BE2C (cell line): ENCODE measurements at regions not wholly inside any gene's neighbourhood (a gene's known extent, or its start where the extent isn't known, plus 50 kb on each side); places are given as distances from the start of the nearest gene placed in this dataset.
A peak's percentile ranks its signal among the peaks of the same experiment; 100 is the strongest.

Experiments used
- DNase-seq: peaks from one replicate; pipeline ENCODE4 v3.0.0-alpha.2; 2020
- H3K27me3 ChIP-seq: fragments of 250-450 bp; sonication (Bioruptor Pico); 2 replicates; pipeline ENCODE4 v1.5.1; 2020; ENCODE audit warnings: mild to moderate bottlenecking
- H3K36me3 ChIP-seq: fragments of 250-450 bp; sonication (Bioruptor Pico); 2 replicates; pipeline ENCODE4 v1.5.1; 2020; ENCODE audit warnings: mild to moderate bottlenecking
- H3K4me1 ChIP-seq: fragments of 250-450 bp; sonication (Bioruptor Pico); 2 replicates; pipeline ENCODE4 v1.5.1; 2020
- H3K4me3 ChIP-seq: 2 replicates; pipeline ENCODE4 v1.5.1; 2011; ENCODE audit warnings: low read depth, low read length
- H3K9me3 ChIP-seq: fragments of 250-450 bp; sonication (Bioruptor Pico); 2 replicates; pipeline ENCODE4 v1.5.1; 2020
- CTCF ChIP-seq: IDR thresholded peaks from 2 replicates; pipeline ENCODE4 v1.5.1; 2012; ENCODE audit warnings: mild to moderate bottlenecking, low read depth, low read length

GRCh38 chr1:200304171-200304570 is 105.7 kb downstream of the ZNF281 start:
- Histone ChIP-seq H3K4me3 (no peak overlapping the region), H3K27me3 (peaks cover 59% of the 10 kb centered on the region), H3K9me3 (no peaks in the 10 kb centered on the region), H3K36me3 (no peaks in the 10 kb centered on the region), H3K4me1 (no peaks in the 10 kb centered on the region)
- DNase-seq: no peak
- no peak for TF ChIP-seq CTCF

GRCh38 chr1:200302921-200303290 is 106.9 kb downstream of the ZNF281 start:
- Histone ChIP-seq H3K9me3 (no peaks in the 10 kb centered on the region), H3K4me1 (no peaks in the 10 kb centered on the region)
- TF ChIP-seq CTCF: no peak

GRCh38 chr1:200302192-200302920 is 107.5 kb downstream of the ZNF281 start:
- H3K4me3 ChIP-seq: peak overlapping the region; percentile 55
- no peak for TF ChIP-seq CTCF
- H3K4me1 ChIP-seq: no peaks in the 10 kb centered on the region
- no peaks in the 10 kb centered on the region for H3K9me3 ChIP-seq
- DNase-seq: no peak
- peaks cover 62% of the 10 kb centered on the region for H3K27me3 ChIP-seq
- no peaks in the 10 kb centered on the region for H3K36me3 ChIP-seq

More at GRCh38 chr1:200302921-200303290, 106.9 kb downstream of the ZNF281 start:
- H3K4me3 ChIP-seq: peak overlapping the region; percentile 55
- peaks cover 62% of the 10 kb centered on the region for H3K27me3 ChIP-seq
- no peak for DNase-seq
- no peaks in the 10 kb centered on the region for H3K36me3 ChIP-seq

GRCh38 chr1:200301152-200301551 is 108.7 kb downstream of the ZNF281 start:
- Histone ChIP-seq H3K4me3 (no peak overlapping the region), H3K4me1 (no peaks in the 10 kb centered on the region), H3K36me3 (no peaks in the 10 kb centered on the region), H3K27me3 (peaks cover 62% of the 10 kb centered on the region), H3K9me3 (no peaks in the 10 kb centered on the region)
- TF ChIP-seq CTCF: no peak
- DNase-seq: no peak

GRCh38 chr1:200299571-200299970 is 110.3 kb downstream of the ZNF281 start:
- Histone ChIP-seq H3K27me3 (peaks cover 51% of the 10 kb centered on the region), H3K36me3 (no peaks in the 10 kb centered on the region), H3K9me3 (no peaks in the 10 kb centered on the region), H3K4me1 (no peaks in the 10 kb centered on the region), H3K4me3 (no peak overlapping the region)
- DNase-seq: no peak
- no peak for TF ChIP-seq CTCF

- Histone ChIP-seq H3K9me3 (no peaks in the 10 kb centered on the region), H3K36me3 (no peaks in the 10 kb centered on the region), H3K4me3 (no peak overlapping the region), H3K27me3 (peaks cover 40% of the 10 kb centered on the region), H3K4me1 (no peaks in the 10 kb centered on the region)
- no peak for DNase-seq
- no peak for TF ChIP-seq CTCF
Measured at GRCh38 chr1:200298242-200298641, 111.6 kb downstream of the ZNF281 start.
